Caki2 (cell line): ENCODE measurements at regions not wholly inside any gene's neighbourhood (a gene's known extent, or its start where the extent isn't known, plus 50 kb on each side); places are given as distances from the start of the nearest gene placed in this dataset.
A peak's percentile ranks its signal among the peaks of the same experiment; 100 is the strongest.
"Not testable (repeated sequence)": the region's sequence is repeated elsewhere in the genome, so short reads cannot be mapped to it uniquely, and the experiment has no call there.

Experiments used
- DNase-seq: peaks from one replicate; pipeline ENCODE4 v3.0.0-alpha.2; 2015; ENCODE audit warnings: low read depth
- in situ Hi-C: cut with HindIII; loops from 2 replicates; pipeline ENCODE4 v1.10.0; 2016; ENCODE audit warnings: low sequenced_read_pairs, low pct_unique_long_range_greater_than_20kb, mixed read lengths

GRCh38 chr2:137865954-137866540 is 98.2 kb upstream of the HNMT start:
- in situ Hi-C loops, result no loop called here
- no peak for DNase-seq

GRCh38 chr2:137870682-137871081 is 93.6 kb upstream of the HNMT start:
- no peak for DNase-seq
- in situ Hi-C loops, result no loop called here

GRCh38 chr2:137872577-137872976 is 91.7 kb upstream of the HNMT start:
- no peak for DNase-seq
- in situ Hi-C loops, result no loop called here

- DNase-seq, result no peak
- in situ Hi-C loops, result no loop called here
These were observed 90.6 kb upstream of the HNMT start for GRCh38 chr2:137873536-137874244.

- in situ Hi-C loops, result no loop called here
- DNase-seq, result no peak
These were observed 85.2 kb upstream of the HNMT start for GRCh38 chr2:137879121-137879520.

- in situ Hi-C loops, result no loop called here
- DNase-seq, result no peak
These were observed 82.6 kb upstream of the HNMT start for GRCh38 chr2:137881711-137882110.

- no peak for DNase-seq
- in situ Hi-C loops, result no loop called here
These were observed 78.0 kb upstream of the HNMT start for GRCh38 chr2:137886083-137886831.

GRCh38 chr2:137888845-137889244 is 75.4 kb upstream of the HNMT start:
- in situ Hi-C loops, result no loop called here
- peak; percentile 12 for DNase-seq

GRCh38 chr2:137892739-137893138 is 71.5 kb upstream of the HNMT start:
- DNase-seq, result no peak
- in situ Hi-C loops, result no loop called here

GRCh38 chr2:137893145-137893544 is 71.1 kb upstream of the HNMT start:
- no peak for DNase-seq
- in situ Hi-C loops, result no loop called here

GRCh38 chr2:137896467-137896866 is 67.8 kb upstream of the HNMT start:
- in situ Hi-C loops, result no loop called here
- no peak for DNase-seq

GRCh38 chr2:137897082-137897481 is 67.2 kb upstream of the HNMT start:
- DNase-seq, result no peak
- in situ Hi-C loops, result no loop called here

GRCh38 chr2:137900421-137901141 is 63.7 kb upstream of the HNMT start:
- in situ Hi-C loops, result no loop called here
- DNase-seq, result no peak

GRCh38 chr2:137910641-137911040 is 53.6 kb upstream of the HNMT start:
- in situ Hi-C loops, result no loop called here
- DNase-seq, result peak; percentile 19

GRCh38 chr2:137912371-137912770 is 51.9 kb upstream of the HNMT start:
- no peak for DNase-seq
- in situ Hi-C loops, result no loop called here

GRCh38 chr2:137913169-137913568 is 51.1 kb upstream of the HNMT start:
- in situ Hi-C loops, result no loop called here
- DNase-seq, result no peak

GRCh38 chr2:137913648-137914047 is 50.6 kb upstream of the HNMT start:
- in situ Hi-C loops, DNase-seq: not testable (repeated sequence)
